DOHH2 (cell line): ENCODE measurements at regions not wholly inside any gene's neighbourhood (a gene's known extent, or its start where the extent isn't known, plus 50 kb on each side); places are given as distances from the start of the nearest gene placed in this dataset.
"Not testable (repeated sequence)": the region's sequence is repeated elsewhere in the genome, so short reads cannot be mapped to it uniquely, and the experiment has no call there.

Experiments used
- CTCF ChIP-seq: fragments of 200-600 bp; sonication (generic); IDR thresholded peaks from one replicate; pipeline ENCODE4 v1.5.1; 2014; ENCODE audit warnings: antibody characterized with exemption, mild to moderate bottlenecking, low read depth, low read length; ENCODE audit not compliant: poor library complexity, severe bottlenecking
- EZH2phosphoT487 ChIP-seq: fragments of 200-600 bp; sonication (generic); IDR thresholded peaks from 2 replicates; pipeline ENCODE4 v1.6.1; 2017; ENCODE audit warnings: borderline replicate concordance, mild to moderate bottlenecking, antibody characterized with exemption, low read length, moderate library complexity, mixed read lengths

GRCh38 chr6:122944936-122945335 is 51.1 kb upstream of the CLVS2 start:
- TF ChIP-seq CTCF, EZH2phosphoT487: not testable (repeated sequence)
